Suprapubic skin (tissue), 3 donors: ENCODE measurements at regions not wholly inside any gene's neighbourhood (a gene's known extent, or its start where the extent isn't known, plus 50 kb on each side); places are given as distances from the start of the nearest gene placed in this dataset.
"Not testable (repeated sequence)": the region's sequence is repeated elsewhere in the genome, so short reads cannot be mapped to it uniquely, and the experiment has no call there.

ENCODE experiments used
- CTCF ChIP-seq, 2 donors: fragments of 200-600 bp in 1 of 2; fragments of 450-650 bp in 1 of 2; sonication (generic) in 1 of 2; IDR thresholded peaks; one replicate each; pipeline ENCODE4 v1.5.1; 2016 to 2019; ENCODE audit warnings: antibody characterized with exemption in 2 of 2, mild to moderate bottlenecking in 1 of 2, moderate library complexity in 1 of 2
- POLR2AphosphoS5 ChIP-seq, 3 donors: sonication (generic); formaldehyde crosslinking; IDR thresholded peaks; one replicate each; pipeline ENCODE4 v1.6.1; 2017; ENCODE audit warnings: antibody characterized with exemption in 3 of 3

- TF ChIP-seq CTCF, POLR2AphosphoS5 (IDR thresholded peaks at IDR 0.05): not testable (repeated sequence)
Observed at GRCh38 chr2:111460901-111461300, 340.2 kb downstream of the BCL2L11 start.
